H1 (cell line): ENCODE measurements at regions not wholly inside any gene's neighbourhood (a gene's known extent, or its start where the extent isn't known, plus 50 kb on each side); places are given as distances from the start of the nearest gene placed in this dataset.

ENCODE experiments used
- CTCF ChIA-PET: fragments of 300-600 bp; sonication (Branson Sonifier 250); formaldehyde crosslinking; loops from one replicate; lab custom pipeline; 2021; ENCODE audit not compliant: partially characterized antibody; lab: Charles Lee
- POLR2A ChIA-PET: fragments of 300-600 bp; sonication (Branson Sonifier 250); formaldehyde crosslinking; loops from one replicate; lab custom pipeline; 2021; ENCODE audit warnings: inconsistent platforms; ENCODE audit not compliant: partially characterized antibody; lab: Charles Lee
- DNase-seq, 2 experiments: peaks; one replicate each; pipeline versions ENCODE4 v3.0.0 to v3.0.0-alpha.2; 2010 to 2022; ENCODE audit warnings: low spot score in 2 of 2, low read depth in 1 of 2, mixed read lengths in 1 of 2
- FAIRE-seq: peaks from 2 replicates; lab custom pipeline; 2011; peaks lifted over from hg19 to GRCh38; lab: Jason Lieb, UNC
- H2AFZ ChIP-seq: 2 replicates; pipeline ENCODE4 v1.8.1; 2012; ENCODE audit warnings: low read length, inconsistent platforms
- H2AK5ac ChIP-seq: 2 replicates; pipeline ENCODE4 v1.6.1; 2013; ENCODE audit warnings: low read depth, low read length
- H2BK120ac ChIP-seq: replicated peaks from 2 replicates; pipeline ENCODE3; 2013; ENCODE audit warnings: low read depth, low read length, inconsistent platforms
- H2BK12ac ChIP-seq: 2 replicates; pipeline ENCODE4 v1.6.1; 2013; ENCODE audit warnings: low read depth, low read length
- H2BK15ac ChIP-seq: 2 replicates; pipeline ENCODE4 v1.6.1; 2013; ENCODE audit warnings: low read length
- H2BK20ac ChIP-seq: 2 replicates; pipeline ENCODE4 v1.6.1; 2013; ENCODE audit warnings: low read length
- H2BK5ac ChIP-seq: 2 replicates; pipeline ENCODE4 v1.6.1; 2013; ENCODE audit warnings: low read depth, low read length
- H3K14ac ChIP-seq: 2 replicates; pipeline ENCODE4 v1.6.1; 2013; ENCODE audit warnings: inconsistent platforms; ENCODE audit not compliant: insufficient read length
- H3K18ac ChIP-seq: 2 replicates; pipeline ENCODE4 v1.6.1; 2013; ENCODE audit warnings: low read length; ENCODE audit errors: extremely low read depth
- H3K23ac ChIP-seq: 2 replicates; pipeline ENCODE4 v1.6.1; 2013; ENCODE audit warnings: inconsistent platforms; ENCODE audit not compliant: insufficient read length
- H3K23me2 ChIP-seq: 2 replicates; pipeline ENCODE4 v1.6.1; 2013; ENCODE audit warnings: low read depth, low read length
- H3K27ac ChIP-seq: 2 replicates; pipeline ENCODE4 v1.6.1; 2011; ENCODE audit warnings: low read depth, low read length, inconsistent platforms
- H3K27me3 ChIP-seq, 4 experiments: replicated peaks in 1 of 4; 1 replicate in 1 of 4; 2 replicates in 3 of 4; pipeline versions ENCODE4 v1.6.1 to v1.8.1; 2011 to 2013; ENCODE audit warnings: low read length in 3 of 4, mild to moderate bottlenecking in 3 of 4, inconsistent platforms in 2 of 4, mixed read lengths in 2 of 4, moderate library complexity in 1 of 4; ENCODE audit not compliant: control insufficient read depth in 3 of 4, insufficient read depth in 3 of 4; ENCODE audit errors: extremely low read depth in 1 of 4
- H3K36me3 ChIP-seq, 4 experiments: 2 replicates each; pipeline versions ENCODE4 v1.6.1 to v1.8.1; 2011 to 2013; ENCODE audit warnings: mild to moderate bottlenecking in 4 of 4, low read length in 3 of 4, moderate library complexity in 2 of 4, control low read depth in 1 of 4, inconsistent platforms in 1 of 4; ENCODE audit not compliant: insufficient read depth in 4 of 4, control insufficient read depth in 2 of 4
- H3K4ac ChIP-seq: replicated peaks from 2 replicates; pipeline ENCODE3; 2013; ENCODE audit warnings: low read length, low read depth, mixed read lengths, inconsistent platforms; ENCODE audit not compliant: insufficient read length
- H3K4me1 ChIP-seq, 4 experiments: replicated peaks in 1 of 4; 1 replicate in 1 of 4; 2 replicates in 3 of 4; pipeline versions ENCODE4 v1.6.1 to v1.8.1; 2011 to 2013; ENCODE audit warnings: low read length in 3 of 4, inconsistent platforms in 2 of 4, mixed read lengths in 1 of 4; ENCODE audit not compliant: insufficient read depth in 4 of 4, control insufficient read depth in 3 of 4
- H3K4me2 ChIP-seq, 2 experiments: 2 replicates each; pipeline versions ENCODE4 v1.6.1 to v1.8.1; 2011 to 2013; ENCODE audit warnings: low read depth in 2 of 2, low read length in 2 of 2, control low read depth in 1 of 2, inconsistent platforms in 1 of 2, mild to moderate bottlenecking in 1 of 2; ENCODE audit not compliant: insufficient read depth in 1 of 2
- H3K4me3 ChIP-seq, 4 experiments: fragments of 200-600, 300-600 bp in 1 of 4; sonication (generic), shearing (Covaris generic), sonication (Bioruptor Twin) in 1 of 4; 2 replicates each; pipeline versions ENCODE4 v1.5.1 to v1.8.1; 2011 to 2016; ENCODE audit warnings: low read length in 4 of 4, low read depth in 3 of 4, control low read depth in 2 of 4, inconsistent platforms in 2 of 4, mild to moderate bottlenecking in 2 of 4, mixed read lengths in 1 of 4, moderate library complexity in 1 of 4; ENCODE audit not compliant: insufficient read depth in 2 of 4; ENCODE audit errors: extremely low read depth in 1 of 4
- H3K56ac ChIP-seq: replicated peaks from 2 replicates; pipeline ENCODE3; 2013; ENCODE audit warnings: low read depth, mild to moderate bottlenecking, mixed read lengths, low read length, inconsistent platforms; ENCODE audit not compliant: insufficient read length
- H3K79me1 ChIP-seq: 2 replicates; pipeline ENCODE4 v1.6.1; 2013; ENCODE audit warnings: low read depth, low read length, control low read depth
- H3K79me2 ChIP-seq, 2 experiments: 2 replicates each; pipeline versions ENCODE4 v1.6.1 to v1.8.1; 2012 to 2013; ENCODE audit warnings: low read length in 2 of 2, mild to moderate bottlenecking in 2 of 2, inconsistent platforms in 1 of 2; ENCODE audit not compliant: insufficient read depth in 2 of 2, control insufficient read depth in 1 of 2
- H3K9ac ChIP-seq, 4 experiments: replicated peaks in 1 of 4; 1 replicate in 1 of 4; 2 replicates in 3 of 4; pipeline versions ENCODE4 v1.6.1 to v1.8.1; 2011 to 2013; ENCODE audit warnings: low read depth in 3 of 4, low read length in 3 of 4, control low read depth in 2 of 4, mild to moderate bottlenecking in 2 of 4, moderate library complexity in 2 of 4, inconsistent platforms in 1 of 4; ENCODE audit errors: extremely low read depth in 1 of 4
- H3K9me3 ChIP-seq, 2 experiments: 2 replicates each; pipeline versions ENCODE4 v1.6.1 to v1.8.1; 2012 to 2013; ENCODE audit warnings: mild to moderate bottlenecking in 2 of 2, moderate library complexity in 2 of 2, control low read depth in 1 of 2, inconsistent platforms in 1 of 2, low read depth in 1 of 2, low read length in 1 of 2, mixed read lengths in 1 of 2; ENCODE audit not compliant: insufficient read depth in 2 of 2
- H4K20me1 ChIP-seq, 2 experiments: replicated peaks in 1 of 2; 2 replicates each; pipeline versions ENCODE3 to v1.8.1; 2011 to 2013; ENCODE audit warnings: inconsistent platforms in 2 of 2, low read length in 2 of 2, mild to moderate bottlenecking in 1 of 2; ENCODE audit not compliant: insufficient read depth in 2 of 2, control insufficient read depth in 1 of 2
- H4K5ac ChIP-seq: 2 replicates; pipeline ENCODE4 v1.6.1; 2013; ENCODE audit warnings: low read length, low read depth, mixed read lengths, inconsistent platforms; ENCODE audit not compliant: insufficient read length
- H4K8ac ChIP-seq: 2 replicates; pipeline ENCODE4 v1.8.0; 2013; ENCODE audit warnings: mild to moderate bottlenecking, moderate library complexity, low read length, inconsistent platforms; ENCODE audit not compliant: insufficient read depth; ENCODE audit errors: extremely low read depth
- H4K91ac ChIP-seq: replicated peaks from 2 replicates; pipeline ENCODE3; 2013; ENCODE audit warnings: low read length, mixed read lengths, inconsistent platforms; ENCODE audit not compliant: insufficient read length
- CBX5 ChIP-seq: fragments of 300-800, 300-1000 bp; sonication (generic); IDR thresholded peaks from 2 replicates; pipeline ENCODE4 v1.7.1; 2016; ENCODE audit warnings: antibody characterized with exemption, low read length, low read depth
- CHD2 ChIP-seq: IDR thresholded peaks from 2 replicates; pipeline ENCODE4 v1.6.1; 2012; ENCODE audit warnings: low read length, improper control_type of control experiment
- EP300 ChIP-seq, 2 experiments: IDR thresholded peaks; 1 replicate in 1 of 2; 2 replicates in 1 of 2; pipeline ENCODE4 v1.6.1; 2011 to 2012; ENCODE audit warnings: low read depth in 2 of 2, low read length in 2 of 2, mild to moderate bottlenecking in 2 of 2, borderline replicate concordance in 1 of 2, inconsistent platforms in 1 of 2, moderate library complexity in 1 of 2
- HDAC6 ChIP-seq: IDR thresholded peaks from one replicate; pipeline ENCODE4 v1.7.1; 2012; ENCODE audit warnings: low read depth, mild to moderate bottlenecking, inconsistent platforms, low read length, moderate library complexity
- MAFK ChIP-seq: IDR thresholded peaks from 2 replicates; pipeline ENCODE4 v1.6.1; 2012; ENCODE audit warnings: low read depth, mild to moderate bottlenecking, improper control_type of control experiment, low read length
- POU5F1 ChIP-seq: IDR thresholded peaks from 2 replicates; pipeline ENCODE4 v1.6.1; 2011; ENCODE audit warnings: low read depth, mild to moderate bottlenecking, low read length, moderate library complexity
- RAD21 ChIP-seq, 2 experiments: IDR thresholded peaks in 1 of 2; conservative IDR thresholded peaks in 1 of 2; 2 replicates each; pipeline ENCODE4 v1.6.1; 2011; ENCODE audit warnings: low read depth in 2 of 2, low read length in 2 of 2, improper control_type of control experiment in 1 of 2, inconsistent platforms in 1 of 2, mild to moderate bottlenecking in 1 of 2, moderate library complexity in 1 of 2
- RFX5 ChIP-seq: IDR thresholded peaks from 2 replicates; pipeline ENCODE4 v1.6.1; 2011; ENCODE audit warnings: low read depth, low read length, improper control_type of control experiment, borderline replicate concordance
- RXRA ChIP-seq: IDR thresholded peaks from 2 replicates; pipeline ENCODE4 v1.6.1; 2011; ENCODE audit warnings: low read depth, mild to moderate bottlenecking, low read length, moderate library complexity; ENCODE audit not compliant: insufficient read depth
- SIN3A ChIP-seq, 2 experiments: IDR thresholded peaks in 1 of 2; conservative IDR thresholded peaks in 1 of 2; 2 replicates each; pipeline ENCODE4 v1.6.1; 2011 to 2012; ENCODE audit warnings: low read length in 2 of 2, improper control_type of control experiment in 1 of 2, low read depth in 1 of 2, mild to moderate bottlenecking in 1 of 2
- TAF1 ChIP-seq: IDR thresholded peaks from 2 replicates; pipeline ENCODE4 v1.6.1; 2011; ENCODE audit warnings: mild to moderate bottlenecking, low read depth, low read length
- TCF12 ChIP-seq: IDR thresholded peaks from 2 replicates; pipeline ENCODE4 v1.6.1; 2011; ENCODE audit warnings: low read depth, mild to moderate bottlenecking, low read length
- WGBS, 2 experiments: shearing (Covaris generic) in 1 of 2; methylation state at CpG; one replicate each; pipeline versions ENCODE4 v1.1.6 to v1.1.7; 2013 to 2015; ENCODE audit warnings: low lambda C conversion rate in 2 of 2, mixed read lengths in 2 of 2, inconsistent platforms in 1 of 2, low coverage in 1 of 2, missing lambda C conversion rate in 1 of 2; ENCODE audit not compliant: insufficient replicate concordance in 2 of 2, insufficient coverage in 1 of 2, insufficient read length in 1 of 2; ENCODE audit errors: extremely low coverage in 1 of 2, missing lambda C conversion rate in 1 of 2; 5-methylcytosine and 5-hydroxymethylcytosine counted together

GRCh38 chr1:87428367-87428766, 99.7 kb downstream of the LMO4 start:
- Histone ChIP-seq H3K79me1 (no peaks in the 10 kb centered on the region), H2BK20ac (no peak overlapping the region), H2AK5ac (no peak overlapping the region), H4K20me1 (no peaks in the 10 kb centered on the region), H2BK120ac (no peak overlapping the region), H3K18ac (no peak overlapping the region), H3K9ac (no peak overlapping the region), H3K27ac (no peak overlapping the region), H3K14ac (no peak overlapping the region), H3K4me2 (peak overlapping the region; percentile 53; a peak in 2 of 4 replicates), H3K56ac (no peak overlapping the region), H3K36me3 (no peaks in the 10 kb centered on the region), H2BK15ac (no peak overlapping the region), H2BK12ac (no peak overlapping the region; the same call in 1 of the 2 replicates), H2AFZ (no peak overlapping the region), H3K23me2 (no peaks in the 10 kb centered on the region)
- POLR2A ChIA-PET, result interaction anchor here (0.8 to 1.1 kb wide), 2 partner anchors 93 to 98 kb away, joined by 3 read pairs; no protein-coding TSS in a partner anchor
- no peak for FAIRE-seq
- no peak for TF ChIP-seq MAFK
- no peak for TF ChIP-seq RAD21 (IDR thresholded peaks at IDR 0.05 in 1 of 2, conservative IDR thresholded peaks at IDR 0.05 in 1 of 2; ENCODE audit: low read depth in 2 of 2, low read length in 2 of 2)
- TF ChIP-seq EP300 (IDR thresholded peaks at IDR 0.05; ENCODE audit: borderline replicate concordance in 1 of 2, low read depth in 2 of 2, low read length in 2 of 2), result no peak
- TF ChIP-seq CHD2, result no peak
- TF ChIP-seq TCF12, result no peak
- TF ChIP-seq CBX5, result no peak
- no peak for TF ChIP-seq RXRA
- no peak for TF ChIP-seq POU5F1
- TF ChIP-seq RFX5, result no peak
- TF ChIP-seq SIN3A (conservative IDR thresholded peaks at IDR 0.05 in 1 of 2, IDR thresholded peaks at IDR 0.05 in 1 of 2; ENCODE audit: low read depth in 1 of 2, low read length in 2 of 2), result no peak
- no peak for TF ChIP-seq HDAC6
- no peak for TF ChIP-seq TAF1
- TF ChIP-seq, all 59 proteins: peak for 0
- no peak for DNase-seq
- H3K4me3 ChIP-seq, result peak overlapping the region in 1 of 4 experiments; percentile 35; a peak in 2 of 8 replicates
- no peaks in the 10 kb centered on the region for H3K79me2 ChIP-seq
- no peak overlapping the region for H3K23ac ChIP-seq
- H4K91ac ChIP-seq, result no peak overlapping the region
- CTCF ChIA-PET, result interaction anchor here (1.3 to 2.0 kb wide), 4 partner anchors 19 to 102 kb away, joined by 3 to 5 read pairs (median 4); no protein-coding TSS in a partner anchor
- no peaks in the 10 kb centered on the region for H3K27me3 ChIP-seq
- no peak overlapping the region for H4K8ac ChIP-seq
- no peak overlapping the region for H3K4ac ChIP-seq
- H4K5ac ChIP-seq, result peak overlapping the region; percentile 57
- H2BK5ac ChIP-seq, result no peak overlapping the region
- peaks cover 0 to 12% (median 4%) of the 10 kb centered on the region in 4 experiments; a peak in 4 of 7 replicates for H3K4me1 ChIP-seq
- WGBS, 2 experiments, result 11% methylated on average over 3 of the region's 3 CpGs; no CpG with 5 or more reads in 1 of the 2 experiments
- no peaks in the 10 kb centered on the region; a peak in 1 of 4 replicates for H3K9me3 ChIP-seq
